Tibial nerve (tissue), 4 donors: ENCODE measurements at regions not wholly inside any gene's neighbourhood (a gene's known extent, or its start where the extent isn't known, plus 50 kb on each side); places are given as distances from the start of the nearest gene placed in this dataset.

Experiments used
- CTCF ChIP-seq, 5 experiments: fragments of 200-600 bp in 3 of 5; fragments of 450-650 bp in 2 of 5; sonication (generic) in 3 of 5; IDR thresholded peaks; one replicate each; pipeline ENCODE4 v1.5.1; 2016 to 2019; ENCODE audit warnings: antibody characterized with exemption in 5 of 5, mild to moderate bottlenecking in 3 of 5, moderate library complexity in 2 of 5
- EP300 ChIP-seq, 2 donors: sonication (generic); formaldehyde crosslinking; IDR thresholded peaks; one replicate each; pipeline ENCODE4 v1.6.1; 2017; ENCODE audit warnings: antibody characterized with exemption in 2 of 2, mild to moderate bottlenecking in 1 of 2

GRCh38 chr5:29990681-29991080 lies 1202.8 kb upstream of the CDH6 start:
- TF ChIP-seq CTCF (IDR thresholded peaks at IDR 0.05) (no peak), EP300 (IDR thresholded peaks at IDR 0.05) (no peak)
